ENCODE measurements at regions not wholly inside any gene's neighbourhood (a gene's known extent, or its start where the extent isn't known, plus 50 kb on each side); places are given as distances from the start of the nearest gene placed in this dataset.

- H3K4me1 ChIP-seq, result no peaks in the 10 kb centered on the region
- no peaks in the 10 kb centered on the region for H3K27me3 ChIP-seq
- H3K36me3 ChIP-seq, result no peaks in the 10 kb centered on the region
- no peaks in the 10 kb centered on the region for H3K9me3 ChIP-seq
- H3K4me3 ChIP-seq, result no peak overlapping the region
- no peak for DNase-seq (ENCODE audit: low spot score in 2 of 2)
- H3K27ac ChIP-seq, result no peak overlapping the region
- WGBS, 2 donors, result 64 to 79% methylated on average over 5 of the region's 5 CpGs
- TF ChIP-seq, protein P1, sequence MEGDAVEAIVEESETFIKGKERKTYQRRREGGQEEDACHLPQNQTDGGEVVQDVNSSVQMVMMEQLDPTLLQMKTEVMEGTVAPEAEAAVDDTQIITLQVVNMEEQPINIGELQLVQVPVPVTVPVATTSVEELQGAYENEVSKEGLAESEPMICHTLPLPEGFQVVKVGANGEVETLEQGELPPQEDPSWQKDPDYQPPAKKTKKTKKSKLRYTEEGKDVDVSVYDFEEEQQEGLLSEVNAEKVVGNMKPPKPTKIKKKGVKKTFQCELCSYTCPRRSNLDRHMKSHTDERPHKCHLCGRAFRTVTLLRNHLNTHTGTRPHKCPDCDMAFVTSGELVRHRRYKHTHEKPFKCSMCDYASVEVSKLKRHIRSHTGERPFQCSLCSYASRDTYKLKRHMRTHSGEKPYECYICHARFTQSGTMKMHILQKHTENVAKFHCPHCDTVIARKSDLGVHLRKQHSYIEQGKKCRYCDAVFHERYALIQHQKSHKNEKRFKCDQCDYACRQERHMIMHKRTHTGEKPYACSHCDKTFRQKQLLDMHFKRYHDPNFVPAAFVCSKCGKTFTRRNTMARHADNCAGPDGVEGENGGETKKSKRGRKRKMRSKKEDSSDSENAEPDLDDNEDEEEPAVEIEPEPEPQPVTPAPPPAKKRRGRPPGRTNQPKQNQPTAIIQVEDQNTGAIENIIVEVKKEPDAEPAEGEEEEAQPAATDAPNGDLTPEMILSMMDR (IDR thresholded peaks at IDR 0.05), result no peak
- TF ChIP-seq EP300 (IDR thresholded peaks at IDR 0.05) (no peak), POLR2A (IDR thresholded peaks at IDR 0.05) (no peak)
Measured at GRCh38 chr1:193753038-193753756, 566.8 kb upstream of the B3GALT2 start.

DNA sequence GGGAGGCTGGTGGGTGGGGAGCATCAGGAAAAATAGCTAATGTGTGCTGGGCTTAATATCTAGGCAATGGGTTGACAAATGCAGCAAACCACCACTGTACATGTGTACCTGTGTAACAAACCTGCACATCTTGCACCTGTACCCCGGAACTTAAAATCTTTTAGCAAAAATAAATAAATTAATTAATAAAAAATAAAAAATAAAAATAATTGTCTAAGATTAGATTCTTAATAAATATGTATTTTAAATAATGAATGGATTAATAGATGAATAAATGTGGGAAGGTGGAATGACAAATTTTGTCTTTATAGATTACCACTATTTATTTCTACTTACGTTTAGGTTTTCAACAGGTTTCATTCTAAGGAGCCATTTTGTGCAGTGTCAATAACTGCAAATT, 563.5 kb upstream of the B3GALT2 start:
- Histone ChIP-seq H3K36me3 (no peaks in the 10 kb centered on the region), H3K27me3 (no peaks in the 10 kb centered on the region), H3K9me3 (no peaks in the 10 kb centered on the region), H3K27ac (no peak overlapping the region), H3K4me3 (no peak overlapping the region), H3K4me1 (no peaks in the 10 kb centered on the region)
- WGBS, 2 donors, result 90 to 99% methylated on average over 2 of the region's 2 CpGs
- TF ChIP-seq EP300 (IDR thresholded peaks at IDR 0.05) (no peak), POLR2A (IDR thresholded peaks at IDR 0.05) (no peak)
- TF ChIP-seq, protein P1 (IDR thresholded peaks at IDR 0.05), result no peak
- no peak for DNase-seq (ENCODE audit: low spot score in 2 of 2)

DNA sequence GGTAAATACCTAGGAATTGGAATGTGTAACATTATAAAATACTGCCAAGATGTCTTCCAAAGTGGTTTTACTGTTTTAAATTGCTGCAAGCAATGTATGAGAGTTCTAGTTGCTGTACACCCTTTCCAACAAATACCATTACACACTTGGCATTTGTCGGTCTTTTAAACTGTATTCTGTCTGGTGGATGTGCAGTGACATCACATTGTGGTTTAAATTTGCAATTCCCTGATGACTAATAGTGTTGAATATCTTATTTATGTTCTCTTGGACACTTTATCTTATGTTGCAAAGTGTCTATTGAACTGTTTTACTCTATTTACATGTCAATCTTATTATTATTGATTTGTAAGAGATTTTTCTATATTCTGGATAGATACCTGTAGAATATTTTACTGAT, 561.2 kb upstream of the B3GALT2 start:
- Histone ChIP-seq H3K27ac (no peak overlapping the region), H3K36me3 (no peaks in the 10 kb centered on the region), H3K4me1 (no peaks in the 10 kb centered on the region), H3K9me3 (no peaks in the 10 kb centered on the region), H3K27me3 (no peaks in the 10 kb centered on the region), H3K4me3 (no peak overlapping the region)
- DNase-seq (ENCODE audit: low spot score in 2 of 2), result no peak
- no peak for TF ChIP-seq POLR2A (IDR thresholded peaks at IDR 0.05)
- TF ChIP-seq, protein P1 (IDR thresholded peaks at IDR 0.05), result no peak
- no peak for TF ChIP-seq EP300 (IDR thresholded peaks at IDR 0.05)
- WGBS, 2 donors, result 91 to 97% methylated on average over 1 of the region's 1 CpG

DNA sequence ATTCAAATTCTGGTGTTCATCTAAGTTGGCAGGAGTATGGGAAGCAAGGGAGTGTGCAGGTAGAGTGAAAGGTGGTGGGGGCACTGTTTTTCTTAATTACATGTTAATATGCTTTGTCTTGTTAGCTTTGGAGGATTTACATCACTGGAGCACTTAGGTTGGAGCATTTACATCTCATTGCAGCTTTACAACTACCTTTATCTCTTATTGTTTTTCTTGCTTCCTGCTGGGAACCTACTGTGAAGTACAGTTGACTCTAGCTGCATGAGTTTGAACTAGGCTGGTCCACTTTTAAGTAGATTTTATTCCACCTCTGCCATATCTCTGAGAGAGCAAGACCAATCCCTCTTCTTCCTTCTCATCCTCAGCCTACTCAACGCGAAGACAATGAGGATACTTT, 554.8 kb upstream of the B3GALT2 start:
- no peak overlapping the region for H3K4me3 ChIP-seq
- WGBS, 2 donors, result 67 to 74% methylated on average over 2 of the region's 2 CpGs
- H3K27ac ChIP-seq, result no peak overlapping the region
- H3K9me3 ChIP-seq, result no peaks in the 10 kb centered on the region
- H3K36me3 ChIP-seq, result no peaks in the 10 kb centered on the region
- TF ChIP-seq EP300 (IDR thresholded peaks at IDR 0.05), result no peak
- no peaks in the 10 kb centered on the region for H3K27me3 ChIP-seq
- no peak for DNase-seq (ENCODE audit: low spot score in 2 of 2)
- H3K4me1 ChIP-seq, result no peaks in the 10 kb centered on the region

DNA sequence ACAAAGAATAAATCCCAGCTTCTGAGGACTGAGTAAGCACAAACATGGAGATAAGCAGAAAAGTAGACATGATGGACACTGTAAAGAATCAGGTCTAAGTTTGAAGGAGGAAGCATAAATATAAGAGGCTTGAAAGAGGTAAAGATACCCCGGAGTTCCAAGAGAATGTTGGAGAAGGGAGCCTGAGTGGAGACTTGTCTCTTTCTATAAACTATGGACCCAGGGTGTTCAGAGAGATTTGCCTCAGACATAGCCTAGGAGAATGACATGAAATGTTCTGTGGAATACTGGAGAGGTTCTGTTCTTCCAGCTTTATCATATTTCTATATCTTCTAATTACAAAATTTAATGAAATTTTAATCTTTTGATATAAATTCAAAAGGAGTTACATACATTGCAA, 554.3 kb upstream of the B3GALT2 start:
- DNase-seq (ENCODE audit: low spot score in 2 of 2), result no peak
- no peaks in the 10 kb centered on the region for H3K36me3 ChIP-seq
- no peak overlapping the region for H3K27ac ChIP-seq
- no peaks in the 10 kb centered on the region for H3K4me1 ChIP-seq
- no peak for TF ChIP-seq POLR2A (IDR thresholded peaks at IDR 0.05)
- H3K9me3 ChIP-seq, result no peaks in the 10 kb centered on the region
- WGBS, 2 donors, result 77 to 80% methylated on average over 1 of the region's 1 CpG
- no peak overlapping the region for H3K4me3 ChIP-seq
- no peaks in the 10 kb centered on the region for H3K27me3 ChIP-seq

GRCh38 chr1:193736507-193736906, 550.1 kb upstream of the B3GALT2 start:
- Histone ChIP-seq H3K27me3 (no peaks in the 10 kb centered on the region), H3K4me1 (no peaks in the 10 kb centered on the region), H3K36me3 (no peaks in the 10 kb centered on the region), H3K4me3 (no peak overlapping the region), H3K9me3 (no peaks in the 10 kb centered on the region), H3K27ac (no peak overlapping the region)
- WGBS, 2 donors, result 92 to 94% methylated on average over 3 of the region's 3 CpGs
- no peak for DNase-seq (ENCODE audit: low spot score in 2 of 2)
- TF ChIP-seq, protein P1 (IDR thresholded peaks at IDR 0.05), result no peak
- TF ChIP-seq POLR2A (IDR thresholded peaks at IDR 0.05) (no peak), EP300 (IDR thresholded peaks at IDR 0.05) (no peak)
